Fibroblast of pulmonary artery (primary cell): ENCODE measurements at regions not wholly inside any gene's neighbourhood (a gene's known extent, or its start where the extent isn't known, plus 50 kb on each side); places are given as distances from the start of the nearest gene placed in this dataset.

Source experiments
- DNase-seq: peaks from one replicate; pipeline ENCODE4 v3.0.0-alpha.2; 2010; ENCODE audit warnings: low read depth
- H3K4me3 ChIP-seq: replicated peaks from 2 replicates; pipeline ENCODE4 v1.5.1; 2011; ENCODE audit warnings: low read depth, mild to moderate bottlenecking, control low read depth, low read length, moderate library complexity
- CTCF ChIP-seq: IDR thresholded peaks from 2 replicates; pipeline ENCODE4 v1.5.1; 2011; ENCODE audit warnings: mild to moderate bottlenecking, control low read depth, low read length, inconsistent platforms; ENCODE audit errors: missing control alignments

GRCh38 chr5:145500710-145501109, 334.4 kb downstream of the PRELID2 start:
- no peak for TF ChIP-seq CTCF
- H3K4me3 ChIP-seq: no peak overlapping the region
- no peak for DNase-seq

DNA sequence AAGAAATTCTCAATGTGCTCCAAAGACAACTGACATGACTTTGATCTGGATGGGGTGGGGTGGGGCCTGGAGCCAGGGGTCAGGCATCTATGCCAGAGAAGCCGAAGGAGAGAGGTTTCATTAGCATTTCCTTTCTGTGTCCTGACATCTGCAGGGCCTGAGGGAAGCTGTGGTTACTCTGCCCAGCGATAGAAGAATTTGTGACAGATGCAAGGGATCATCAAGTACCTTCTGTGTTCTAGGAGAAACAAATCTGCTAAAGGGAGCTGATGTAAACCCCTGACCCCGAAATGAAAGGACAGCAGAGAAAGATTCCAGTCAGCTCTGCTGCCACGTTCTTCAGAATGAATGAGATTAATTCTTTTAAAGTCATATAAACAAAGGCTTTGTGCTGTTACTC, 335.7 kb downstream of the PRELID2 start:
- no peak overlapping the region for H3K4me3 ChIP-seq
- peak; percentile 13 for DNase-seq
- TF ChIP-seq CTCF: no peak

DNA sequence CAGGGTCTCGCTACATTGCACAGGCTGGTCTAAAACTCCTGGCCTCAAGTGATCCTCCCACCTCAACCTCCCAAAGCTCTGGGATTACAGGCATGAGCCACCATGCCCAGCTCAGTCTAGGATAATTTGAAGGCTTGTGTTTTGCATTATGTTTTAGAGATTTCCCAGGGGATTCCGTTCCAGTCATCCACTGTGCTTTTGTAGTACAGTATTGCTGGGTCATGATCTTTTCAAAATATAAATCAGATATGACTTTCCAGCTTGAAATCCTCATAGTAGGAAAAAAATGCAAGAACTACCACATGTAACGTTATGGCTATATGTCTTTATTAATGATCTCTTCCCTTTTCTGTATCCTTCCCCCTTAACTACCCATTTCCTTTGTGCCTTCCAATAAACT, 338.1 kb downstream of the PRELID2 start:
- no peak for DNase-seq

DNA sequence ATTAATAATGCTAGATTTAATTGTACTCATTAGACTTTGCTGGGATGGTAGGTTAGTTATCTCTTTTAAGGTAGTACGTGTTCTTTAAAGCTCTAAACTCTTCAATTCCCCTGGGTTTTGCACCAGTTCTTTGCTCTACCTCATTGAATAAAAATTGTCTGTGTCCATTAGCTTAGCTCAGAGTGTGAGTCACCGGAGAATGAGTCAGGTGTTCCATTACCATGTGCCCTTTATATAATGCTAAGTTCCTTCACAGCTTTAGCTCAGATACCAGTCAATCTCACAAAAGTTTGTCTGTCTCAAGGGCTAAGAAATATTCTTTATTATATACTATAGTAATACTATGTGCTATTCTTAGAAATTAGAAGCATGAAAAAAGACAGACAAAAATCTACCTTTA, 339.4 kb downstream of the PRELID2 start:
- no peak for TF ChIP-seq CTCF
- peak; percentile 87 for DNase-seq

More for the DNA sequence above, 338.1 kb downstream of the PRELID2 start:
- no peak for TF ChIP-seq CTCF
- H3K4me3 ChIP-seq: no peak overlapping the region

DNA sequence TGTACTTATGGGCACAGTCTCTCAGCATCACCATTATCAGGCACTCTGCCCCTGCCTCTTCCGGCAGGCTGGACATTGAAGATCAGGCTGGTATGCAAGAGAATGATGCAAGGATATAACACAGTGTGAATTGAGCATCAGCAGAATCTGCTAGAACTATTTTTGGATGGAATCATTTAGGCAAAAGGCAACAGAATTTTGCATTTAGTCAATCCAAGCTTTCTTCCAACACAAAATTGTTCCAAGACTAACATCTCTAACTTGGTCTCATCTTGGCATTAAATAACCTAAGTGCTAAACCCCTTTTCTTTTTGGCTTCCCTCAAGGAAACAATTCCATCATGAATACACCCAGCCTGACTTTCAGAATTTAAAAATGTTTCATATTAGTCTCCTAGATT, 339.9 kb downstream of the PRELID2 start:
- H3K4me3 ChIP-seq: no peak overlapping the region
- DNase-seq: peak; percentile 15
- no peak for TF ChIP-seq CTCF

More for the DNA sequence above, 339.4 kb downstream of the PRELID2 start:
- H3K4me3 ChIP-seq: no peak overlapping the region

GRCh38 chr5:145493435-145493834, 341.7 kb downstream of the PRELID2 start:
- TF ChIP-seq CTCF: no peak
- no peak for DNase-seq
- H3K4me3 ChIP-seq: no peak overlapping the region

DNA sequence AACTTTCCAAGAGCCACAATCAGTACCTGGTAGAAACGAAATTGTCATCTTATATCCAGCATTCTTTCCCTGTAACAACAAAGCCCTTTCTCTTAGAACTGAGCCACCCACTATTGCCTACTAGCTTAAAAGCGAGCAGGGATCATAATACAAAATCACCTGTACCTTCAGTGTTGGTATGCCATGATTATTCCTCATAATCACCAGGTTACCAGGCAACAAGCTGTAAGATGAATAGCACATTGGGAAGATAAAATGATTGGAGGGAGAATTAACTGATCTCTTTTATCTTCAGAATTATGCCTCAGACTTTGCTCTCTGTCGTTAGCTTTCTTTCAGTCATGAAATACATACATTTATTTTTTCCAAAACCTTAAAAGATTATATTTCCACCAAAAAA, 345.6 kb downstream of the PRELID2 start:
- no peak for DNase-seq
- no peak for TF ChIP-seq CTCF
- no peak overlapping the region for H3K4me3 ChIP-seq
